ENCODE measurements at regions not wholly inside any gene's neighbourhood (a gene's known extent, or its start where the extent isn't known, plus 50 kb on each side); places are given as distances from the start of the nearest gene placed in this dataset.

- DNase-seq, result no peak
These were observed 819.6 kb downstream of the TBC1D22A start for GRCh38 chr22:47582067-47582466.

DNA sequence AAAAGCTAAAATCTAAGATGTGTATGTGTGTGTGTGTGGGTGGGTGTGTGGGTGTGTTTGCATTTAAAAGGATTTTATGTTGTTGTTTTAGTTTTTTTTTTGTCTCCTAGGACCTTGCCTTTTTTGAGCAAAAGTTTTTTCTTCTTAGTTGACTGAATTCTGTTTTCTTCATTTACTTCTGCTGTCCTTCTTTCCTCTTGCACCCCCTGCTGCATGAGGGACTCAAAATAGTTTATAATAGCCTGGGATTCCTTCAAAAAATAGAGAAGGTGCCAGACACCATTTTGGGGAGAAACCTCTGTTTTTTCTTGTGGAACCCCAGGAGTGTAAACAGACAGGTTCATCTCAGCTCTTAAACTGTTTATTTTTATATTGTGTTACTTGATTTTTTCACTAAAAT, 817.7 kb downstream of the TBC1D22A start:
- no peak for DNase-seq

DNA sequence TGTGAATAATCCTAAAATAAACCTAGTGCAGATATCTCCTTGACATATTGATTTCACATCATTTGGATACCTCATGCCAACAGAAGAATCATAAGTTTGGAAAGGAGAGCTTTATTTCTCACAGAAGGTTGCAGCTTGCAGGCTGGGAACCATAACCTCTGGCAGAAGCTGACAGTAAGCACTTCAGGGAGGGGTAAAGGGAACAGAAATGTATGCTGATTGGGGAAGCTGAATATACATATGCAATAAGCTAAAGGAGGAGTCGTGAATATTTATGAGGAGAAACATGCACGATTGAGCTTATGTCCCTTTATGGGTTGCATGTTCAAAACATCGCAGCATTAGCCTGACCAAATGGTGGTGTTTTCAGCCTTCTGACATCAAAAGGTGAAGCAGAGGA, 814.5 kb downstream of the TBC1D22A start:
- DNase-seq, result no peak

DNA sequence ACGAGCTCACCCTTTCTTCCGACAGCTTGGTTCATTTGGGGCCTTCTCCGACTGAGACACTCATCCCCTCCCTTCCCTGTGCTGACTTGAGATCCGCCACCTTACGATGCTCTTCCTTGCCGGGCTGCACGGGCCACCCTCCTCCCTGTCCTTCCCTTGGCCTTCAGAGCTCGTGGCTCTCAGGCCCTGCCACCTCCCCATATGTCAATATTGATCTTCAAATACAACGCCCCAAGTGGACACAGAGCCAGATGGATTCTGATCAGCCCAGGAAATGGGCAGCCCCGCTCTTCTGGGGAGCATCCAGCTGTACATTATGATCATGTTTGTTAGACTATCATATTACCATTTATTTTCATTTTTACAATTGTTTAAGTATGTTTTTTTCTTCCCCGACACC, 812.8 kb downstream of the TBC1D22A start:
- DNase-seq, result no peak

DNA sequence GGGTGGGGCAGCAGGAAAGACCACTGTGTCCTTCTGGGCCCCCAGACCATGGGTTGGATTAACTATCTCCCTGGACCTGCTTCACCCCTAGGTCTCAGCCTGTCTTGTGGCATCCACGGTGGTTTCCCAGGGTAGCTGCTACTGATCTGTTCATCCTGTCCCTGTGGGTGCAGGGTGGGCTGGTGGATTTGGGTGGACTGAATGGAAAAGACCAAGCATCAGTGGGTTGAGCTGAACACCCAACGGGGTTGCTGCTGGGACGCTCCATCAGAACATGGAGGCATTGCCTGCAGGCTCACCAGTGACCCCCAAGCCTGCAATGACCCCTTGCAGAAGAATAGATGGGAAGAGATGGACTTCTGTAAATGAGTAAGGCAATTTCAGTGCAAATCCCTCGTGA, 812.1 kb downstream of the TBC1D22A start:
- DNase-seq, result no peak

GRCh38 chr22:47573141-47573540, 810.7 kb downstream of the TBC1D22A start:
- no peak for DNase-seq

GRCh38 chr22:47572443-47572842, 810.0 kb downstream of the TBC1D22A start:
- no peak for DNase-seq

DNA sequence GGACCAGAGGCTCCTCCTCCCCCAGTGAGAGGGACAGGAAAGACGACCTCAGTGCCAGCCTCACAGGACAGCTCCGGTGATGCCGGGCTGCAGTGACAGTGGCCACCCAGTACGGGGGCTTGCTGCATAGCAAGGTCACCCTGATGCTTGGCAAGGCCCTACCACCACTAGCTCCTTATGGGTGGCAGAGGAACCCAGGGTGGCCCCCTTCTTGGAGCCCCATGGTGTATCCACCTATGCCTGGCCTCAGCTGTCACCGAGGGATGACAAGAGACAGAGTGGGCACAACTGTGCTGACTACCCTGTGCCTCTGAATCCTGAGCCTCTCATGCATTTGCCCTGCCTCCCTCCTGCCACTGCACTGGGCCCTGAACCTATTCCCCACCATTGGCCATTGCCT, 809.2 kb downstream of the TBC1D22A start:
- no peak for DNase-seq

DNA sequence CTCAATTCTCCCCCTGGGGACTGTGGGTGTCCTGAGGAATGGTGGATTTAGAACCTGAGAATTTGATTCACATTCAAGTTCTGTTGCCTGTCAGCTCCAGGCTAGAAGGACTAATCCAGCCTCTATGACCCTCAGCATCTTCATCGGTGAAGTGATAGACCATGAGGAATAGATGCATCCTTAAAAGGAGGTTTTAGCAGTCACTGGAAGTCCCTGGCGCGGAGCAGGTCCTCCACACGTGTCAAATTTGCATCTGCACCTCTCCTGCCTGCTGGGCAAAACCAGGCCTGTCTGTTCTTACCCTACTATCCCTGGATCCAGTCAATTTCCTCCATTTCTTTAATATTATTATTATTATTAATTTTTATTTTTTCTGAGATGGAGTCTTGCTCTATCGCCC, 808.4 kb downstream of the TBC1D22A start:
- no peak for DNase-seq

DNA sequence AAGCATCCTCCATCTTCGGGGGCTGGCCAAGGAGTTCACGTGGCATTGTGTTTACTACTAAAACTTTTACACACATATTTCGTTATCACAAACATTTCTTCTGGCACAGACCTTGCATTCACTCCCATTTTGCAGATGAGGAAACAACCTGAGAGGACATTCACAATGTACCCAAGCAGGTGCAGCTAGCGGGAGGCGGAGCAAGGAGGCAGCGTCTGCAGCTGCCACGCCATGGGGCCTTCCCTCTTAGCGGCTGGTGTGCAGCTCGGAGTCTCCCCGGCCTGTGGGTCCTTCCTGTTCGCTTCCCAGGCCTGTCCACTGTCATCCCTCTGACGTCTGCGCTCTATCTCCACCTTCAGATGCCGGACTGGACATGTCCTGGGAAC, 807.8 kb downstream of the TBC1D22A start:
- DNase-seq, result no peak

DNA sequence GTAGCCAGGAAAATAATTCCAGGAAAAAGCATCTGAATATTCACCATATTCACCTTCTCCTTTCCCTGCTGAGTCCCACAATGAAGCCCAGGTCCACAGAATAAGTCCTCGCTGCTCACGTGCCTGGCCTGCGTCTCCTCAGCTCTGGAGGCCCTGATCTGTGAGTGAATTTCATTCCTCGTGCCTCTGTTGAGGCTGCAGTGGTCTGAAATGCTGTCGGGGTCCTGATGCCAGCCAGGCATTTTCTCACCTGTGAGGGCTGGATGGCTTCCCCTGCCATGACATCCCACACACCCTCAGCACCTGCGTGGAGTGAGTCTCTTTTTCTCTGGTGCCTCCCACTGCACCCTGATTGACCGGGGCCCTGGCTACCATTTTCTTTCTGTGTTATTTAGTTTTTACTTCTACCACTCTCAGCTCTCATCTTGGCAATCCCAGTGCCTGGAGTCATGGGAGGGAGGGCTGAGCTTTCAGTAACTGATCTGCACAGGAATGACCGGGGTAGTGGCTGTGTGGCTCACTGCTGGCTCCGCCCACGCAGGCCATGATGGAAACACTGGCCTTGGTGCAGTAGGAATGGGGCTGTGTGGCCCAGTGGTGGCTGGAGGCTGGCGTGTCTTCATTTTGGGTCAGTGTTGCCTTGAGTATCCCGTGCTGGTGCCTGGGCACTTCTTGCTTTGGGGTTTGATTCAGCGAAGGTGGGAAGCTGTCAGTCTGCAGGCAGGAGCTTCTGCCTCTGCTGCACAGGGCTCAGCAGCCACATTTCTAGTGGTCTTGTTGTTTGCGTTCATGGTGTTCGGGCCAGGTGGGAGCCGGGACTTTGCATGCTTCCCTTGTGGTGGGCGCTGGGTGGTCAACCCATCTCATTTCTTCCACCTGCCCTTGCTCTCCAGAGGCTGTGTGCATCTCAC, 807.2 kb downstream of the TBC1D22A start:
- DNase-seq, result no peak

GRCh38 chr22:47568700-47569099, 806.2 kb downstream of the TBC1D22A start:
- no peak for DNase-seq

DNA sequence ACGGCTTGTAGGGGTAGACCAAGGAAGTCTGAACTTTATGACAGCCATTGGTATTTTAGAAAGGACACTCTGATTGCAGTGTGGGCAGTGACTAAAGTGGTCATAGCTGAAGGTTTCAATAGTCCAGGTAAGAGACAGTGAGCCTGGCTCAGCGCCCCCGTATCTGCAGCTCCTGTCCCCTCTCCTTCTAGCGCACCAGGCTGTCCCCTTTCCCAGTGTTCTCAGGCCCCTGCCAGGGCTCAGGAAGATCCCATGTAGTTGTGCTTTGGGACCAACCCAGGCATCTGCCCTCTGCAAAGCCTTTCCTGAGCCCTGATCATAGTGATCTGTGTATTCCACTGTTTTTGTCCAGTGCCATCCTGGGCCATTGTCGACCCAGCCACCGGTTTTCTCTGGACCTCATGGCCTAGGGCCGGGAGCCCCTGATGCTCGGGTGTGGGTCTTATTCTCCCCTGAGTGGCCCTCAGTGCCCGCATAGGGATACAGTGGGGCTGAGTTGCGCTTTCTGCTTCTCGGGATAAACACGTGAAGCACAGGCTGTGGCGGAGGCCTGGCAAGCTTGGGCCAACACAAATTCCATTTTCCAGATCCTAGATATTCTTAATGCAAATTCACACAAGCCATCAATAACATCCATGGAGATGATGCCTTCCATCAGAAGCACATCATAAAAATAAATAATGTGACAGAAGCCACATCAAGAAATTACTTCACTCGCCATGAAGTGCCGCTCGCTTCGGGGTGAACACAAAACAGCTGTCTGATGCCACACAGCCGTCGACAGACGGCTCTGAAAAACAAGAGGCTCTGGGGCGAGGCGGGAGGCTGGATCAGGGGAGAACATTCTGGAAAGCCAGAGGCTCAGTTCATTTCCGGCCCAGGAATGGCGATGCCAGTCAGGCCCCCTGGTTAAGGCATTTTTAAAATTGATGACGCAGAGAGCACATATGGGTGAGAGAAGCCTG, 805.0 kb downstream of the TBC1D22A start:
- no peak for DNase-seq

GRCh38 chr22:47566491-47566890, 804.0 kb downstream of the TBC1D22A start:
- no peak for DNase-seq

DNA sequence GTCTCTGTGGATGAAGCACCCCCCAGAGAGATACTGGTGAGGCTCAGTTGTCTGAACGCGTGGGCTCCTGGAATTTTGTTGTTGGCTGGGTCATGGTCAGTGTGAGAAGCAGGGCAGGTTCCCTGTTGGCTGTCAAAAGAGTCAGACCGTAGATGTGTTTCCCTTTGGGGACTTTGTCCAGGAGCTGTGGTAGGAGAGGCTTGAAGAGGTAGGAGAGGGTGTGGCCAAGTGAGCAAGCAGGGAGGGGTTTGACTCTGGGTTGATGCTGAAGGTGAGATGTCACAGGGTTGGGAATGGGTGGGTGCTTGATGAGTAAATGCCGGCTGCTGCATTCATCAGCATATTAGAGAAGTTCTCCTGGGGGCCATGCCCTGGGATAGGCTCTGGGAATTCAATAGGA, 803.2 kb downstream of the TBC1D22A start:
- no peak for DNase-seq

GRCh38 chr22:47564651-47565434, 802.4 kb downstream of the TBC1D22A start:
- no peak for DNase-seq

DNA sequence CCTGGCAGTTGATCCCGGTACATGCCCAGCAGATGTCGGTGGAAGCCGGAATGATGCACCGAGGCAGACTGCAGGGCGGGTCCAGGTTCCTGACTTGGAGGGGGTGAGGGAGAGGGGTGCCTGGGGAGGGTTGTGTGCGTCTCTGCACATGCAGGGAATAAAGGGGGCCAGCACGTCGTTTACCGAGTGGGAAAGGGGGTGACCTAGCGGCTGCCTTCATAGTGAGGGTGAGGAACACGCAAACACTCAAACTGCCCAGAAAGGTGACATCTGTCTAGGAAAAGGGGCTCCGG, 801.7 kb downstream of the TBC1D22A start:
- no peak for DNase-seq

- no peak for DNase-seq
These were observed 801.1 kb downstream of the TBC1D22A start for GRCh38 chr22:47563406-47564157.

GRCh38 chr22:47561766-47562165, 799.3 kb downstream of the TBC1D22A start:
- DNase-seq, result no peak

DNA sequence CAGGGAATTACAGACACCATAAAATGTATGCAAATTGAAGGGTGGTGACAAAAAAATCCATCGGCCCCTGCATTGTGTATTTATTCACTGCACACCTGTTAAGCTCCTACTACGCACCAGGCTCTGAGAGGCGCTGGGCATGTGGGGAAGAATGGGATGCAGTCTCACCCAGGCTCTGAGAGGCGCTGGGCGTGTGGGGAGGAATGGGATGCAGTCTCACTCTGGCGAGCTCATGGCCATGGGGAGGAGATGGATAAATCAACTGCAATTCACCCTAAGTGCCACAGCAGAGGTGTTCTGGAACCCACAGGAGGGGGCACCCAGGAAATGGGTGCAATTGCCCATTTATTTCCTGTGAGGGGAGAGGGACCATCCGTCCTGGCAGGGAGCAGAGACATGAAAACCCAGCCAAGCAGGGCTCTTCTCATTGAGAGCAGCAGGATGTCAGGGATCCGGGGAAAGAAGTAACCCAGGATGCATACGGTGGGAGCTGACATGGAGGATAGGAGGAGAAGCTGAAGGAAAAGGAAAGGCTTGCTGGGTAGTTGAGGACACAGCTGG, 798.7 kb downstream of the TBC1D22A start:
- no peak for DNase-seq

GRCh38 chr22:47558828-47559700, 796.6 kb downstream of the TBC1D22A start:
- DNase-seq, result no peak
